HG03060 (cell line): ENCODE measurements at regions not wholly inside any gene's neighbourhood (a gene's known extent, or its start where the extent isn't known, plus 50 kb on each side); places are given as distances from the start of the nearest gene placed in this dataset.

Experiments
- ATAC-seq: cut with Tn5 transposase; IDR thresholded peaks from one replicate; pipeline ENCODE4 v1.9.1; 2021; ENCODE audit warnings: low read depth, moderate number of reproducible peaks; ENCODE audit not compliant: unreplicated experiment

- no peak for ATAC-seq
Measured at GRCh38 chr22:46075764-46076531, 74.4 kb upstream of the PPARA start.

GRCh38 chr22:46076651-46077339 is 73.5 kb upstream of the PPARA start:
- no peak for ATAC-seq

- no peak for ATAC-seq
Measured at GRCh38 chr22:46077669-46078099, 72.6 kb upstream of the PPARA start.

GRCh38 chr22:46078241-46079092 is 71.9 kb upstream of the PPARA start:
- no peak for ATAC-seq

GRCh38 chr22:46079093-46079860 is 71.0 kb upstream of the PPARA start:
- no peak for ATAC-seq

GRCh38 chr22:46079861-46080821 is 70.2 kb upstream of the PPARA start:
- ATAC-seq: no peak

- ATAC-seq: no peak
Measured at GRCh38 chr22:46081036-46081830, 69.1 kb upstream of the PPARA start.

GRCh38 chr22:46081831-46082210 is 68.5 kb upstream of the PPARA start:
- no peak for ATAC-seq

GRCh38 chr22:46082633-46083032 is 67.7 kb upstream of the PPARA start:
- no peak for ATAC-seq

- ATAC-seq: no peak
Measured at GRCh38 chr22:46083383-46084350, 66.7 kb upstream of the PPARA start.

GRCh38 chr22:46084376-46084775 is 66.0 kb upstream of the PPARA start:
- ATAC-seq: no peak

- no peak for ATAC-seq
Measured at GRCh38 chr22:46084943-46085827, 65.1 kb upstream of the PPARA start.

GRCh38 chr22:46085828-46086576 is 64.3 kb upstream of the PPARA start:
- no peak for ATAC-seq

GRCh38 chr22:46086577-46087335 is 63.6 kb upstream of the PPARA start:
- ATAC-seq: no peak

GRCh38 chr22:46087336-46087690 is 63.0 kb upstream of the PPARA start:
- no peak for ATAC-seq
